WTC11 (cell line): ENCODE measurements at regions not wholly inside any gene's neighbourhood (a gene's known extent, or its start where the extent isn't known, plus 50 kb on each side); places are given as distances from the start of the nearest gene placed in this dataset.

Source experiments
- ATAC-seq: fragments of 200-7000 bp; cut with Tn5 transposase; 2 replicates; pipeline ENCODE4 v1.10.0; 2021; ENCODE audit warnings: mild to moderate bottlenecking, moderate library complexity
- CTCF ChIA-PET: fragments of 300-600 bp; sonication (Branson Sonifier 250); formaldehyde crosslinking; loops from one replicate; lab custom pipeline; 2021; ENCODE audit warnings: antibody characterized with exemption; lab: Charles Lee
- POLR2A ChIA-PET: fragments of 350-600 bp; sonication (Branson Sonifier 250); formaldehyde crosslinking; loops from one replicate; lab custom pipeline; 2021; ENCODE audit warnings: antibody characterized with exemption; lab: Charles Lee
- DNase-seq: peaks from one replicate; pipeline ENCODE4 v3.0.0; 2021; ENCODE audit warnings: low spot score
- H3K27ac Mint-ChIP-seq: 2 replicates; pipeline ENCODE4 v1.8.0; 2021; ENCODE audit warnings: mixed read lengths
- H3K27me3 Mint-ChIP-seq: 2 replicates; pipeline ENCODE4 v1.8.0; 2021; ENCODE audit warnings: low read depth, mild to moderate bottlenecking, moderate library complexity, mixed read lengths
- H3K36me3 Mint-ChIP-seq: 2 replicates; pipeline ENCODE4 v1.8.0; 2021; ENCODE audit warnings: mixed read lengths
- H3K4me1 Mint-ChIP-seq: 2 replicates; pipeline ENCODE4 v1.8.0; 2022; ENCODE audit warnings: mixed read lengths
- H3K4me3 Mint-ChIP-seq: 2 replicates; pipeline ENCODE4 v1.8.0; 2021; ENCODE audit warnings: mild to moderate bottlenecking, moderate library complexity, mixed read lengths
- H3K9me3 Mint-ChIP-seq: 2 replicates; pipeline ENCODE4 v1.8.0; 2021; ENCODE audit warnings: mixed read lengths
- EMX1 ChIP-seq: fragments of 250-450 bp; sonication (Bioruptor Pico); IDR thresholded peaks from 2 replicates; pipeline ENCODE4 v1.8.0; 2021; ENCODE audit warnings: mild to moderate bottlenecking
- GABPB1 ChIP-seq: sonication (generic); formaldehyde crosslinking; IDR thresholded peaks from 2 replicates; pipeline ENCODE4 v1.8.1; 2023; ENCODE audit warnings: mild to moderate bottlenecking, missing genetic modification reagents
- GTF2I ChIP-seq: fragments of 250-450 bp; sonication (Bioruptor Pico); conservative IDR thresholded peaks from 2 replicates; pipeline ENCODE4 v1.4.0; 2021; ENCODE audit warnings: mild to moderate bottlenecking
- HMGXB4 ChIP-seq: sonication (generic); formaldehyde crosslinking; IDR thresholded peaks from 2 replicates; pipeline ENCODE4 v1.8.1; 2023; ENCODE audit warnings: mild to moderate bottlenecking, moderate library complexity, missing genetic modification reagents
- KAT7 ChIP-seq: sonication (generic); formaldehyde crosslinking; IDR thresholded peaks from 2 replicates; pipeline ENCODE4 v1.8.1; 2023; ENCODE audit warnings: missing genetic modification reagents, mild to moderate bottlenecking, borderline replicate concordance
- TCF7 ChIP-seq: sonication (generic); formaldehyde crosslinking; IDR thresholded peaks from 2 replicates; pipeline ENCODE4 v1.8.0; 2022; ENCODE audit warnings: mild to moderate bottlenecking, low read depth, missing genetic modification reagents, moderate library complexity
- ZBTB43 ChIP-seq: sonication (generic); formaldehyde crosslinking; IDR thresholded peaks from 2 replicates; pipeline ENCODE4 v1.8.1; 2023; ENCODE audit warnings: mild to moderate bottlenecking, missing genetic modification reagents
- ZNF121 ChIP-seq: sonication (generic); formaldehyde crosslinking; IDR thresholded peaks from 2 replicates; pipeline ENCODE4 v1.8.0; 2023; ENCODE audit warnings: missing genetic modification reagents
- ZNF232 ChIP-seq: sonication (generic); formaldehyde crosslinking; IDR thresholded peaks from 2 replicates; pipeline ENCODE4 v1.8.0; 2022; ENCODE audit warnings: mild to moderate bottlenecking, missing genetic modification reagents
- TF ChIP-seq, protein P1 (sequence below): fragments of 250-450 bp; sonication (Bioruptor Pico); IDR thresholded peaks from 2 replicates; pipeline ENCODE4 v1.9.0; 2021; ENCODE audit warnings: mild to moderate bottlenecking
- TF ChIP-seq, protein P2 (sequence below): sonication (generic); formaldehyde crosslinking; IDR thresholded peaks from 2 replicates; pipeline ENCODE4 v1.8.0; 2022; ENCODE audit warnings: mild to moderate bottlenecking, missing genetic modification reagents
- TF ChIP-seq, protein P3 (sequence below): fragments of 250-450 bp; sonication (Bioruptor Pico); IDR thresholded peaks from 2 replicates; pipeline ENCODE4 v2.1.2; 2022; ENCODE audit warnings: mild to moderate bottlenecking, moderate library complexity
- TF ChIP-seq, protein P4 (sequence below): sonication (generic); formaldehyde crosslinking; IDR thresholded peaks from 2 replicates; pipeline ENCODE4 v1.8.1; 2023; ENCODE audit warnings: mild to moderate bottlenecking, missing genetic modification reagents

GRCh38 chr4:22029803-22030202 lies 81.2 kb upstream of the KCNIP4 start (continued):
- TF ChIP-seq HMGXB4 (CRISPR knock-in tag) = no peak
- TF ChIP-seq KAT7 (CRISPR knock-in tag) = no peak

- no peak overlapping the region for H3K27ac Mint-ChIP-seq
- no peak for ATAC-seq
- DNase-seq = no peak
- TF ChIP-seq ZNF121 (no peak), KAT7 (CRISPR knock-in tag) (no peak)
- 0 out of 2 replicates have a peak, but pooled peaks cover 3% of the 10 kb centered on the region for H3K4me1 Mint-ChIP-seq
- CTCF ChIA-PET = no interaction called here
- H3K9me3 Mint-ChIP-seq = peaks cover 2% of the 10 kb centered on the region
- no peak overlapping the region for H3K4me3 Mint-ChIP-seq
- no peaks in the 10 kb centered on the region for H3K27me3 Mint-ChIP-seq
- POLR2A ChIA-PET = no interaction called here
- no peaks in the 10 kb centered on the region for H3K36me3 Mint-ChIP-seq
Observed at GRCh38 chr4:22021106-22021505, 72.5 kb upstream of the KCNIP4 start.

- ATAC-seq (no peak), DNase-seq (no peak)
- no peaks in the 10 kb centered on the region for H3K36me3 Mint-ChIP-seq
- H3K4me1 Mint-ChIP-seq = no peaks in the 10 kb centered on the region
- CTCF ChIA-PET = no interaction called here
- no peak overlapping the region for H3K27ac Mint-ChIP-seq
- H3K4me3 Mint-ChIP-seq = no peak overlapping the region
- no peaks in the 10 kb centered on the region for H3K27me3 Mint-ChIP-seq
- TF ChIP-seq GTF2I (CRISPR knock-in tag) (no peak), EMX1 (CRISPR knock-in tag) (no peak)
- TF ChIP-seq, protein P1, sequence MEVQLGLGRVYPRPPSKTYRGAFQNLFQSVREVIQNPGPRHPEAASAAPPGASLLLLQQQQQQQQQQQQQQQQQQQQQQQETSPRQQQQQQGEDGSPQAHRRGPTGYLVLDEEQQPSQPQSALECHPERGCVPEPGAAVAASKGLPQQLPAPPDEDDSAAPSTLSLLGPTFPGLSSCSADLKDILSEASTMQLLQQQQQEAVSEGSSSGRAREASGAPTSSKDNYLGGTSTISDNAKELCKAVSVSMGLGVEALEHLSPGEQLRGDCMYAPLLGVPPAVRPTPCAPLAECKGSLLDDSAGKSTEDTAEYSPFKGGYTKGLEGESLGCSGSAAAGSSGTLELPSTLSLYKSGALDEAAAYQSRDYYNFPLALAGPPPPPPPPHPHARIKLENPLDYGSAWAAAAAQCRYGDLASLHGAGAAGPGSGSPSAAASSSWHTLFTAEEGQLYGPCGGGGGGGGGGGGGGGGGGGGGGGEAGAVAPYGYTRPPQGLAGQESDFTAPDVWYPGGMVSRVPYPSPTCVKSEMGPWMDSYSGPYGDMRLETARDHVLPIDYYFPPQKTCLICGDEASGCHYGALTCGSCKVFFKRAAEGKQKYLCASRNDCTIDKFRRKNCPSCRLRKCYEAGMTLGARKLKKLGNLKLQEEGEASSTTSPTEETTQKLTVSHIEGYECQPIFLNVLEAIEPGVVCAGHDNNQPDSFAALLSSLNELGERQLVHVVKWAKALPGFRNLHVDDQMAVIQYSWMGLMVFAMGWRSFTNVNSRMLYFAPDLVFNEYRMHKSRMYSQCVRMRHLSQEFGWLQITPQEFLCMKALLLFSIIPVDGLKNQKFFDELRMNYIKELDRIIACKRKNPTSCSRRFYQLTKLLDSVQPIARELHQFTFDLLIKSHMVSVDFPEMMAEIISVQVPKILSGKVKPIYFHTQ (CRISPR knock-in tag) = no peak
- POLR2A ChIA-PET = no interaction called here
- H3K9me3 Mint-ChIP-seq = no peaks in the 10 kb centered on the region
Observed at GRCh38 chr4:22020129-22020528, 71.6 kb upstream of the KCNIP4 start.

- POLR2A ChIA-PET = no interaction called here
- H3K9me3 Mint-ChIP-seq = no peaks in the 10 kb centered on the region
- no peak for ATAC-seq
Observed at GRCh38 chr4:22019676-22020075, 71.1 kb upstream of the KCNIP4 start.

GRCh38 chr4:22014222-22014741 lies 65.7 kb upstream of the KCNIP4 start:
- no peaks in the 10 kb centered on the region for H3K9me3 Mint-ChIP-seq
- H3K27me3 Mint-ChIP-seq = no peaks in the 10 kb centered on the region
- CTCF ChIA-PET = no interaction called here
- no peak overlapping the region for H3K4me3 Mint-ChIP-seq
- H3K36me3 Mint-ChIP-seq = no peaks in the 10 kb centered on the region
- ATAC-seq = no peak
- POLR2A ChIA-PET = no interaction called here
- H3K4me1 Mint-ChIP-seq = no peaks in the 10 kb centered on the region
- no peak for DNase-seq
- H3K27ac Mint-ChIP-seq = no peak overlapping the region
- TF ChIP-seq ZBTB43 = no peak
- TF ChIP-seq, protein P2, sequence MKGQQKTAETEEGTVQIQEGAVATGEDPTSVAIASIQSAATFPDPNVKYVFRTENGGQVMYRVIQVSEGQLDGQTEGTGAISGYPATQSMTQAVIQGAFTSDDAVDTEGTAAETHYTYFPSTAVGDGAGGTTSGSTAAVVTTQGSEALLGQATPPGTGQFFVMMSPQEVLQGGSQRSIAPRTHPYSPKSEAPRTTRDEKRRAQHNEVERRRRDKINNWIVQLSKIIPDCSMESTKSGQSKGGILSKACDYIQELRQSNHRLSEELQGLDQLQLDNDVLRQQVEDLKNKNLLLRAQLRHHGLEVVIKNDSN (CRISPR knock-in tag) = no peak
- no peak for TF ChIP-seq ZNF232 (CRISPR knock-in tag)
- TF ChIP-seq, protein P3, sequence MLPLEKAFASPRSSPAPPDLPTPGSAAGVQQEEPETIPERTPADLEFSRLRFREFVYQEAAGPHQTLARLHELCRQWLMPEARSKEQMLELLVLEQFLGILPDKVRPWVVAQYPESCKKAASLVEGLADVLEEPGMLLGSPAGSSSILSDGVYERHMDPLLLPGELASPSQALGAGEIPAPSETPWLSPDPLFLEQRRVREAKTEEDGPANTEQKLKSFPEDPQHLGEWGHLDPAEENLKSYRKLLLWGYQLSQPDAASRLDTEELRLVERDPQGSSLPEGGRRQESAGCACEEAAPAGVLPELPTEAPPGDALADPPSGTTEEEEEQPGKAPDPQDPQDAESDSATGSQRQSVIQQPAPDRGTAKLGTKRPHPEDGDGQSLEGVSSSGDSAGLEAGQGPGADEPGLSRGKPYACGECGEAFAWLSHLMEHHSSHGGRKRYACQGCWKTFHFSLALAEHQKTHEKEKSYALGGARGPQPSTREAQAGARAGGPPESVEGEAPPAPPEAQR (CRISPR knock-in tag) = no peak
- TF ChIP-seq EMX1 (CRISPR knock-in tag) = no peak
- TF ChIP-seq GABPB1 (CRISPR knock-in tag) = no peak
- TF ChIP-seq KAT7 (CRISPR knock-in tag) = no peak

More at GRCh38 chr4:22019676-22020075, 71.1 kb upstream of the KCNIP4 start:
- no peak for TF ChIP-seq TCF7
- TF ChIP-seq, protein P4, sequence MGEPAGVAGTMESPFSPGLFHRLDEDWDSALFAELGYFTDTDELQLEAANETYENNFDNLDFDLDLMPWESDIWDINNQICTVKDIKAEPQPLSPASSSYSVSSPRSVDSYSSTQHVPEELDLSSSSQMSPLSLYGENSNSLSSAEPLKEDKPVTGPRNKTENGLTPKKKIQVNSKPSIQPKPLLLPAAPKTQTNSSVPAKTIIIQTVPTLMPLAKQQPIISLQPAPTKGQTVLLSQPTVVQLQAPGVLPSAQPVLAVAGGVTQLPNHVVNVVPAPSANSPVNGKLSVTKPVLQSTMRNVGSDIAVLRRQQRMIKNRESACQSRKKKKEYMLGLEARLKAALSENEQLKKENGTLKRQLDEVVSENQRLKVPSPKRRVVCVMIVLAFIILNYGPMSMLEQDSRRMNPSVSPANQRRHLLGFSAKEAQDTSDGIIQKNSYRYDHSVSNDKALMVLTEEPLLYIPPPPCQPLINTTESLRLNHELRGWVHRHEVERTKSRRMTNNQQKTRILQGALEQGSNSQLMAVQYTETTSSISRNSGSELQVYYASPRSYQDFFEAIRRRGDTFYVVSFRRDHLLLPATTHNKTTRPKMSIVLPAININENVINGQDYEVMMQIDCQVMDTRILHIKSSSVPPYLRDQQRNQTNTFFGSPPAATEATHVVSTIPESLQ (CRISPR knock-in tag) = no peak
- Mint-ChIP-seq H3K4me3 (no peak overlapping the region), H3K27ac (no peak overlapping the region), H3K36me3 (no peaks in the 10 kb centered on the region), H3K27me3 (no peaks in the 10 kb centered on the region), H3K4me1 (no peaks in the 10 kb centered on the region)
- CTCF ChIA-PET = no interaction called here
- DNase-seq = no peak
